ACHN (cell line): ENCODE measurements at regions not wholly inside any gene's neighbourhood (a gene's known extent, or its start where the extent isn't known, plus 50 kb on each side); places are given as distances from the start of the nearest gene placed in this dataset.

Source experiments
- DNase-seq: peaks from one replicate; pipeline ENCODE4 v3.0.0-alpha.2; 2015
- in situ Hi-C: cut with HindIII; loops from 2 replicates; pipeline ENCODE4 v1.10.0; 2017; ENCODE audit warnings: low sequenced_read_pairs, low pct_ligation_motif_present, low pct_unique_long_range_greater_than_20kb

- in situ Hi-C loops, result no loop called here
These were observed 190.7 kb upstream of the CHRM2 start for GRCh38 chr7:136677471-136678365.

GRCh38 chr7:136667584-136667983, 200.9 kb upstream of the CHRM2 start:
- in situ Hi-C loops, result no loop called here
- DNase-seq, result no peak

More at GRCh38 chr7:136677471-136678365, 190.7 kb upstream of the CHRM2 start:
- no peak for DNase-seq

GRCh38 chr7:136665878-136666509, 202.5 kb upstream of the CHRM2 start:
- in situ Hi-C loops, result no loop called here
- no peak for DNase-seq

- in situ Hi-C loops, result no loop called here
- DNase-seq, result no peak
These were observed 203.9 kb upstream of the CHRM2 start for GRCh38 chr7:136664537-136664936.

- in situ Hi-C loops, result no loop called here
- DNase-seq, result no peak
These were observed 210.9 kb upstream of the CHRM2 start for GRCh38 chr7:136657482-136657921.

- DNase-seq, result no peak
- in situ Hi-C loops, result no loop called here
These were observed 211.9 kb upstream of the CHRM2 start for GRCh38 chr7:136656516-136656915.

- in situ Hi-C loops, result no loop called here
- no peak for DNase-seq
These were observed 213.0 kb upstream of the CHRM2 start for GRCh38 chr7:136655414-136655813.

- in situ Hi-C loops, result no loop called here
- no peak for DNase-seq
These were observed 214.0 kb upstream of the CHRM2 start for GRCh38 chr7:136654406-136654805.

GRCh38 chr7:136652635-136653370, 215.6 kb upstream of the CHRM2 start:
- in situ Hi-C loops, result no loop called here
- DNase-seq, result no peak

GRCh38 chr7:136640977-136641376, 227.5 kb upstream of the CHRM2 start:
- no peak for DNase-seq
- in situ Hi-C loops, result no loop called here

- DNase-seq, result no peak
- in situ Hi-C loops, result no loop called here
These were observed 230.6 kb upstream of the CHRM2 start for GRCh38 chr7:136637813-136638212.

- in situ Hi-C loops, result no loop called here
- no peak for DNase-seq
These were observed 232.7 kb upstream of the CHRM2 start for GRCh38 chr7:136635751-136636150.

GRCh38 chr7:136618818-136619217, 249.6 kb upstream of the CHRM2 start:
- no peak for DNase-seq
- in situ Hi-C loops, result no loop called here

GRCh38 chr7:136617176-136617575, 251.3 kb upstream of the CHRM2 start:
- in situ Hi-C loops, result no loop called here
- DNase-seq, result no peak

- in situ Hi-C loops, result no loop called here
- DNase-seq, result no peak
These were observed 262.7 kb upstream of the CHRM2 start for GRCh38 chr7:136605532-136606329.

- no peak for DNase-seq
- in situ Hi-C loops, result no loop called here
These were observed 266.7 kb upstream of the CHRM2 start for GRCh38 chr7:136601772-136602171.

- DNase-seq, result no peak
- in situ Hi-C loops, result no loop called here
These were observed 268.0 kb upstream of the CHRM2 start for GRCh38 chr7:136600475-136600874.

GRCh38 chr7:136594739-136595144, 273.7 kb upstream of the CHRM2 start:
- in situ Hi-C loops, result no loop called here
- DNase-seq, result no peak
